B cell (primary cell): ENCODE measurements at regions not wholly inside any gene's neighbourhood (a gene's known extent, or its start where the extent isn't known, plus 50 kb on each side); places are given as distances from the start of the nearest gene placed in this dataset.

Experiments
- ATAC-seq: fragments of 200-7000 bp; cut with Tn5 transposase; one replicate; pipeline ENCODE4 v1.10.0; 2021; ENCODE audit warnings: low read depth, mild to moderate bottlenecking, moderate number of reproducible peaks, moderate library complexity
- CTCF ChIA-PET: fragments of 350-600 bp; sonication (Branson Sonifier 250); formaldehyde crosslinking; loops from one replicate; lab custom pipeline; 2021; ENCODE audit warnings: antibody characterized with exemption, inconsistent platforms; lab: Charles Lee
- POLR2A ChIA-PET: fragments of 350-600 bp; sonication (Branson Sonifier 250); formaldehyde crosslinking; loops from one replicate; lab custom pipeline; 2021; ENCODE audit warnings: antibody characterized with exemption; lab: Charles Lee
- DNase-seq: peaks from one replicate; pipeline ENCODE4 v3.0.0; 2013
- H2AFZ ChIP-seq: 2 replicates; pipeline ENCODE4 v1.6.1; 2012; ENCODE audit warnings: mild to moderate bottlenecking, low read depth, low read length; ENCODE audit not compliant: insufficient read depth, poor library complexity, severe bottlenecking
- H3K27ac ChIP-seq, 2 donors: 1 replicate in 1 of 2; 2 replicates in 1 of 2; pipeline ENCODE4 v1.5.1; 2012 to 2013; ENCODE audit warnings: low read length in 2 of 2, mild to moderate bottlenecking in 2 of 2, moderate library complexity in 1 of 2
- H3K27me3 ChIP-seq, 4 experiments: fragments of 200-600 bp in 1 of 4; sonication (generic) in 1 of 4; replicated peaks in 1 of 4; 1 replicate in 2 of 4; 2 replicates in 2 of 4; pipeline versions ENCODE4 v1.6.1 to v1.7.0; 2013 to 2016; ENCODE audit warnings: low read length in 3 of 4, mild to moderate bottlenecking in 2 of 4, mixed read lengths in 1 of 4, moderate library complexity in 1 of 4; ENCODE audit not compliant: insufficient read depth in 4 of 4, control insufficient read depth in 3 of 4; ENCODE audit errors: control extremely low read depth in 1 of 4
- H3K36me3 ChIP-seq, 2 experiments: replicated peaks in 1 of 2; 1 replicate in 1 of 2; 2 replicates in 1 of 2; pipeline versions ENCODE4 v1.6.1 to v1.7.1; 2013; ENCODE audit warnings: low read length in 1 of 2; ENCODE audit not compliant: insufficient read depth in 2 of 2, control insufficient read depth in 1 of 2; ENCODE audit errors: control extremely low read depth in 1 of 2, extremely low read depth in 1 of 2
- H3K4me1 ChIP-seq, 2 donors: fragments of 200-600 bp in 1 of 2; sonication (generic) in 1 of 2; 1 replicate in 1 of 2; 2 replicates in 1 of 2; pipeline versions ENCODE4 v1.5.1 to v1.6.1; 2013 to 2017; ENCODE audit warnings: low read length in 2 of 2; ENCODE audit not compliant: control insufficient read depth in 2 of 2, insufficient read depth in 2 of 2
- H3K4me2 ChIP-seq: replicated peaks from 2 replicates; pipeline ENCODE3; 2012; ENCODE audit warnings: mild to moderate bottlenecking, low read depth, low read length; ENCODE audit not compliant: poor library complexity, severe bottlenecking
- H3K4me3 ChIP-seq, 5 experiments: fragments of 200-600 bp in 1 of 5; sonication (generic) in 1 of 5; 1 replicate in 3 of 5; 2 replicates in 2 of 5; pipeline versions ENCODE4 v1.5.1 to v1.7.0; 2011 to 2016; ENCODE audit warnings: low read length in 4 of 5, mild to moderate bottlenecking in 4 of 5, low read depth in 2 of 5, control low read depth in 1 of 5, moderate library complexity in 1 of 5; ENCODE audit not compliant: insufficient read depth in 1 of 5; ENCODE audit errors: control extremely low read depth in 1 of 5, extremely low read depth in 1 of 5
- H3K79me2 ChIP-seq: fragments of 200-600 bp; sonication (generic); one replicate; pipeline ENCODE4 v1.6.0; 2016; ENCODE audit warnings: low read length; ENCODE audit not compliant: control insufficient read depth, insufficient read depth
- H3K9ac ChIP-seq: fragments of 200-600 bp; sonication (generic); 2 replicates; pipeline ENCODE4 v1.6.1; 2017; ENCODE audit warnings: mild to moderate bottlenecking, low read length, moderate library complexity
- H3K9me3 ChIP-seq, 3 donors: one replicate each; pipeline versions ENCODE4 v1.6.1 to v1.7.1; 2013; ENCODE audit warnings: low read length in 2 of 3; ENCODE audit not compliant: control insufficient read depth in 2 of 3, insufficient read depth in 1 of 3; ENCODE audit errors: control extremely low read depth in 1 of 3
- H4K20me1 ChIP-seq: 2 replicates; pipeline ENCODE4 v1.6.0; 2012; ENCODE audit warnings: mild to moderate bottlenecking, low read length; ENCODE audit not compliant: insufficient read depth, control insufficient read depth, poor library complexity, severe bottlenecking
- H3K27ac Mint-ChIP-seq: one replicate; pipeline ENCODE4 v1.8.0; 2021; ENCODE audit warnings: mixed read lengths
- H3K27me3 Mint-ChIP-seq: one replicate; pipeline ENCODE4 v1.8.0; 2021; ENCODE audit warnings: mixed read lengths
- H3K4me1 Mint-ChIP-seq: one replicate; pipeline ENCODE4 v1.8.0; 2021; ENCODE audit warnings: mixed read lengths
- H3K4me3 Mint-ChIP-seq: one replicate; pipeline ENCODE4 v1.8.0; 2021; ENCODE audit warnings: mixed read lengths
- H3K9me3 Mint-ChIP-seq: one replicate; pipeline ENCODE4 v1.8.0; 2022; ENCODE audit warnings: mixed read lengths; ENCODE audit not compliant: insufficient read depth
- EZH2 ChIP-seq: IDR thresholded peaks from 2 replicates; pipeline ENCODE4 v1.6.1; 2012; ENCODE audit warnings: borderline replicate concordance, low read depth, mild to moderate bottlenecking, moderate library complexity, low read length; ENCODE audit not compliant: insufficient read depth, poor library complexity, severe bottlenecking
- WGBS: methylation state at CpG from one replicate; pipeline ENCODE4 v1.1.5; 2013; ENCODE audit warnings: missing lambda C conversion rate; ENCODE audit not compliant: insufficient coverage; 5-methylcytosine and 5-hydroxymethylcytosine counted together
- intact Hi-C: fragments of 100-400 bp; cut with micrococcal nuclease; formaldehyde crosslinking; loops from one replicate; pipeline ENCODE4 v1.10.0; 2022
- TF ChIP-seq, protein P1 (sequence below): fragments of 200-600 bp; IDR thresholded peaks from one replicate; pipeline ENCODE4 v1.8.0; 2022; ENCODE audit warnings: antibody characterized with exemption, mild to moderate bottlenecking

DNA sequence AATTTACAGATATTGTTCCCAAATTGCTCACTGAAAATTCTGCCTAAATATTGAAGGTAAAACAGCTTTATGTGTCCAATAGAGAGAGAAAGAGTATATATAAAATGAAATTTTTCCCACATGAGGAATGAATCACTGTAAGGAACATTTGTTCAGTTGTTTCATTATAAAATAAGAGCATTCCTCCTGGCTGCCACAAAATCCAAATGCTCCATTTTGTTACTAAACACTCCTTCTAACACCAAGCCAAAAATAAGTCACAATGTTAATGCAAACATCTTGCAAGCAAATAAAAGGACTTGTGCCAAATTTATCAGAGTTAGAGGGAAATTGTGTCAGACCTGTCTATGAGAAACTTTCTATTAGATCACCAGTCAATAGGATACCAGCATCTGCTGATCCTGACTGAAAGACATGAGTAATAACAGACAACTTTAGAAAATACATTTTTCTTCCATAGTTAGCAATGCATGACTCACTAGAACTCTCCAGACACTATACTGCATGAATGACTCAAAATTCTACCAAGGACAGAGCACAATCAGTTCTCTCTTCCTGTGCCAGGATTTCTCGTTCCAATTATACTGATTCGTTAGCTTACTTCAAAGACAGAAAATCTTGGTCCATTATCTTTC is 83.5 kb upstream of the FNDC3A start:
- intact Hi-C loops: no loop called here
- H3K9ac ChIP-seq: no peak overlapping the region

DNA sequence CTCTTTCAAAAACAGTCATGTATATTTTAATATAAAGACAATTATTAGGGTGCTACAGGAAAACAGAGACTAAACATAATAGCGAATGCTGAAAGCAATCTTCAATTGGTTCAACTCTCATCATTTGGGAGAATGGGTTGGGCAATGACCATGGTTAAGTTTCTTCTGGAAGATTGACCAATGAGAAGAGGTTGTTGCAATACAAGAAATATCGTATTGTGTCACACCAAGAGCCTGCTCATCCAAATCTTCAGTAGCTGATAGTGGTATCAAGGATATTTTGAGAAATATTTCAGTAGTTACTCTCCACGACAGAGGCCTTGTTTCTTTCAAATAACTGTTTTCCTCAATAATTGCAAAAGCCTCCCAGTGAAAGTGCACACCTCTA is 83.0 kb upstream of the FNDC3A start:
- intact Hi-C loops: no loop called here

More for the DNA sequence above, 83.5 kb upstream of the FNDC3A start:
- Histone ChIP-seq H3K27ac (no peak overlapping the region), H3K79me2 (no peaks in the 10 kb centered on the region), H3K4me2 (no peak overlapping the region), H3K27me3 (no peaks in the 10 kb centered on the region), H3K36me3 (no peaks in the 10 kb centered on the region), H4K20me1 (no peaks in the 10 kb centered on the region), H2AFZ (no peak overlapping the region), H3K9me3 (no peaks in the 10 kb centered on the region), H3K4me3 (no peak overlapping the region), H3K4me1 (no peaks in the 10 kb centered on the region)
- Mint-ChIP-seq H3K27me3 (no peaks in the 10 kb centered on the region), H3K4me1 (no peaks in the 10 kb centered on the region), H3K27ac (no peak overlapping the region), H3K4me3 (no peak overlapping the region), H3K9me3 (no peaks in the 10 kb centered on the region)
- ATAC-seq (no peak), DNase-seq (no peak)
- TF ChIP-seq, protein P1, sequence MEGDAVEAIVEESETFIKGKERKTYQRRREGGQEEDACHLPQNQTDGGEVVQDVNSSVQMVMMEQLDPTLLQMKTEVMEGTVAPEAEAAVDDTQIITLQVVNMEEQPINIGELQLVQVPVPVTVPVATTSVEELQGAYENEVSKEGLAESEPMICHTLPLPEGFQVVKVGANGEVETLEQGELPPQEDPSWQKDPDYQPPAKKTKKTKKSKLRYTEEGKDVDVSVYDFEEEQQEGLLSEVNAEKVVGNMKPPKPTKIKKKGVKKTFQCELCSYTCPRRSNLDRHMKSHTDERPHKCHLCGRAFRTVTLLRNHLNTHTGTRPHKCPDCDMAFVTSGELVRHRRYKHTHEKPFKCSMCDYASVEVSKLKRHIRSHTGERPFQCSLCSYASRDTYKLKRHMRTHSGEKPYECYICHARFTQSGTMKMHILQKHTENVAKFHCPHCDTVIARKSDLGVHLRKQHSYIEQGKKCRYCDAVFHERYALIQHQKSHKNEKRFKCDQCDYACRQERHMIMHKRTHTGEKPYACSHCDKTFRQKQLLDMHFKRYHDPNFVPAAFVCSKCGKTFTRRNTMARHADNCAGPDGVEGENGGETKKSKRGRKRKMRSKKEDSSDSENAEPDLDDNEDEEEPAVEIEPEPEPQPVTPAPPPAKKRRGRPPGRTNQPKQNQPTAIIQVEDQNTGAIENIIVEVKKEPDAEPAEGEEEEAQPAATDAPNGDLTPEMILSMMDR: no peak
- no peak for TF ChIP-seq EZH2
- 83% methylated on average over 1 of the region's 2 CpGs for WGBS
- ChIA-PET POLR2A (no interaction called here), CTCF (no interaction called here)

More for the DNA sequence above, 83.0 kb upstream of the FNDC3A start:
- Mint-ChIP-seq H3K4me3 (no peak overlapping the region), H3K27me3 (peaks cover 1% of the 10 kb centered on the region), H3K4me1 (no peaks in the 10 kb centered on the region), H3K27ac (no peak overlapping the region), H3K9me3 (no peaks in the 10 kb centered on the region)
- Histone ChIP-seq H3K9me3 (no peaks in the 10 kb centered on the region), H3K4me2 (no peak overlapping the region), H3K27me3 (no peaks in the 10 kb centered on the region), H3K9ac (no peak overlapping the region), H3K27ac (no peak overlapping the region), H3K4me1 (no peaks in the 10 kb centered on the region), H2AFZ (no peak overlapping the region), H3K36me3 (no peaks in the 10 kb centered on the region), H4K20me1 (no peaks in the 10 kb centered on the region), H3K79me2 (no peaks in the 10 kb centered on the region), H3K4me3 (no peak overlapping the region)
- no peak for TF ChIP-seq EZH2
- TF ChIP-seq, protein P1: no peak
- POLR2A ChIA-PET: no interaction called here
- DNase-seq (no peak), ATAC-seq (no peak)
- WGBS: no CpG with 5 or more reads among the region's 3 CpGs
- CTCF ChIA-PET: no interaction called here
